ENCODE measurements at regions not wholly inside any gene's neighbourhood (a gene's known extent, or its start where the extent isn't known, plus 50 kb on each side); places are given as distances from the start of the nearest gene placed in this dataset.

DNA sequence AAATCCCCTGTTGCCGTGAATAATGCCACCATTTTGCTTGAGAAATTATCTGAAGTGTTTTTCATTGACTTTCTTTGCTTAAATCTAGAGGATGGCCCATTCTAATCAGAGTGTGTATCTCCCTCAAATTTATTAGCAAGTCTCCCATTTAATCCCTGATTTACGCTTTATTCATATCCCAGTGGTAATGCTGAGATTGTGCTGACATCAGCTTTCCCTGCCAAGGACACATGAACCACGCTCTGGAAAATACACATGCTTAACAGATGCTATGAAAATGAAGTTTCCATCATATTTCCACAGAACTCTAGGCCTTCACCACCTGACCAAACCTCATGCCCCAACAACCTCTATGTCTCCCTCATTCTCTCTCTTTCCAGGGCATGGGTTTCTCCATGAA is 545.4 kb downstream of the TUSC7 start:
- DNase-seq (ENCODE audit: low read depth) = no peak
- TF ChIP-seq, protein P1, sequence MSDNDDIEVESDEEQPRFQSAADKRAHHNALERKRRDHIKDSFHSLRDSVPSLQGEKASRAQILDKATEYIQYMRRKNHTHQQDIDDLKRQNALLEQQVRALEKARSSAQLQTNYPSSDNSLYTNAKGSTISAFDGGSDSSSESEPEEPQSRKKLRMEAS (IDR thresholded peaks at IDR 0.05; ENCODE audit: low read depth, low read length) = no peak
- TF ChIP-seq MYC (IDR thresholded peaks at IDR 0.05; ENCODE audit: low read depth, low read length) = no peak
- TF ChIP-seq, protein P2, sequence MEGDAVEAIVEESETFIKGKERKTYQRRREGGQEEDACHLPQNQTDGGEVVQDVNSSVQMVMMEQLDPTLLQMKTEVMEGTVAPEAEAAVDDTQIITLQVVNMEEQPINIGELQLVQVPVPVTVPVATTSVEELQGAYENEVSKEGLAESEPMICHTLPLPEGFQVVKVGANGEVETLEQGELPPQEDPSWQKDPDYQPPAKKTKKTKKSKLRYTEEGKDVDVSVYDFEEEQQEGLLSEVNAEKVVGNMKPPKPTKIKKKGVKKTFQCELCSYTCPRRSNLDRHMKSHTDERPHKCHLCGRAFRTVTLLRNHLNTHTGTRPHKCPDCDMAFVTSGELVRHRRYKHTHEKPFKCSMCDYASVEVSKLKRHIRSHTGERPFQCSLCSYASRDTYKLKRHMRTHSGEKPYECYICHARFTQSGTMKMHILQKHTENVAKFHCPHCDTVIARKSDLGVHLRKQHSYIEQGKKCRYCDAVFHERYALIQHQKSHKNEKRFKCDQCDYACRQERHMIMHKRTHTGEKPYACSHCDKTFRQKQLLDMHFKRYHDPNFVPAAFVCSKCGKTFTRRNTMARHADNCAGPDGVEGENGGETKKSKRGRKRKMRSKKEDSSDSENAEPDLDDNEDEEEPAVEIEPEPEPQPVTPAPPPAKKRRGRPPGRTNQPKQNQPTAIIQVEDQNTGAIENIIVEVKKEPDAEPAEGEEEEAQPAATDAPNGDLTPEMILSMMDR (IDR thresholded peaks at IDR 0.05; ENCODE audit: low read depth, low read length) = no peak
- TF ChIP-seq POLR2A (IDR thresholded peaks at IDR 0.05; ENCODE audit: extremely low read depth, insufficient read length) = no peak

DNA sequence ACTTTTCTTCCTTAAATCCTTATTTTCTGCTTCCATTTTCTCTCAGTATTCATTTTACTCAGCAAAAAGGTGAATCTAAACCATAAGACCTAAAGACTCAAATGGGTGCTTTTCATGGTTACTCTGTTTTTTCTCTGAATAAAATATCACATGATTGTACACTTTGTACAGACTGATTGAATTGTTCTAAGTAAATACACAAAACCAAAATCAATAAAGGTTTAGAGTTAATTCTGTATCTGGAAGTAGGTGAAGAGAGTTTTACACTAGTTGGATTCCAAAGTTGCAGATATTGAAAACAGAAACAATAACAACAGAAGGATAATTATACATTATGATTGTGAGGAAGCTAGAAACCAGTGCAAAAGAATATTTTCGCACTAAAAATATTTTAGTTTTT is 546.2 kb downstream of the TUSC7 start:
- no peak for DNase-seq (ENCODE audit: low read depth)
- TF ChIP-seq POLR2A (IDR thresholded peaks at IDR 0.05; ENCODE audit: extremely low read depth, insufficient read length) (no peak), MYC (IDR thresholded peaks at IDR 0.05; ENCODE audit: low read depth, low read length) (no peak)
- TF ChIP-seq, protein P2 (IDR thresholded peaks at IDR 0.05; ENCODE audit: low read depth, low read length) = no peak
- TF ChIP-seq, protein P1 (IDR thresholded peaks at IDR 0.05; ENCODE audit: low read depth, low read length) = no peak
- no peak overlapping the region for H3K4me3 ChIP-seq (ENCODE audit: low read depth, low read length)

More for the DNA sequence above, 545.4 kb downstream of the TUSC7 start:
- no peak overlapping the region for H3K4me3 ChIP-seq (ENCODE audit: low read depth, low read length)

DNA sequence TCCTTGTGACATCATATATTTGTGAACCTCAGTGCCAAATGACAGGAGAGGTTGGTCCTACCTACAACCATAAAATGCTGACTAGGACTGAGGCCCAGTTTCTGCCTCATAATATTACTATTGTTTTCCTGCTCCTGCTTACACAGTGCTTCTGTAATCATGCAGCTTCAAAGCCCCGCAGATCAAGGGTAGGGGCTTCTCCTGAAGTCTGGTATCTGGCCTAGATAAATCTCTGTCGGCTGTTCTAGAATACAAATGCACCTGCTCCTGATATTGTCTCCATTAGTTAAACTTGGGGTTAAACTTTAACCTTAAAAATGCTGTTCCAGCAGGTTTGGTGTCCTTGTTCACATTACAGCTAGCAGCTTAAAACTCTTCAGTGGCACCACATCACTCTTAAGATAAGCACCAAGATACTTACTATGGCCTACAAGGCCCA is 552.4 kb downstream of the TUSC7 start:
- DNase-seq (ENCODE audit: low read depth) = no peak
- H3K4me3 ChIP-seq (ENCODE audit: low read depth, low read length) = no peak overlapping the region
- TF ChIP-seq, protein P1 (IDR thresholded peaks at IDR 0.05; ENCODE audit: low read depth, low read length) = no peak
- TF ChIP-seq MYC (IDR thresholded peaks at IDR 0.05; ENCODE audit: low read depth, low read length) (no peak), POLR2A (IDR thresholded peaks at IDR 0.05; ENCODE audit: extremely low read depth, insufficient read length) (no peak)
- TF ChIP-seq, protein P2 (IDR thresholded peaks at IDR 0.05; ENCODE audit: low read depth, low read length) = no peak

DNA sequence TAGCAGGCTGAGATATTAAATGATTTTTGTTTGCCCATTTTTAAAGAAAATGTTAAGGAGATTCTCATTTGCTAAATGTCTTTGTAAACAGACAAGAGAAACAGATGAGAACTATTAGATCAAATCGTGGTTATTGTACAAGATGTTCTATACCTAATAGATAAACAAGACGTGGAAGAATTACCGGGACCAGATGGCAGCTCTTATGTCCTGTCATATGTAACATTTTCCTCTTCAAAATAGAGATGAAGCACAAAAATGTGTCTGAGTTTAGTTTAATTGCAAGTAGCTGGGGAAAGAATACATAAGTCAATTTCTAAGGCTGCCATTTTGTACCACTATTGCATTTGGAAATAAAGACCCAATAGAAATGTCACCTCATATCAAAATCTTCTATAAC is 553.7 kb downstream of the TUSC7 start:
- DNase-seq (ENCODE audit: low read depth) = no peak
- no peak overlapping the region for H3K4me3 ChIP-seq (ENCODE audit: low read depth, low read length)
- TF ChIP-seq, protein P1 (IDR thresholded peaks at IDR 0.05; ENCODE audit: low read depth, low read length) = no peak
- TF ChIP-seq, protein P2 (IDR thresholded peaks at IDR 0.05; ENCODE audit: low read depth, low read length) = no peak

DNA sequence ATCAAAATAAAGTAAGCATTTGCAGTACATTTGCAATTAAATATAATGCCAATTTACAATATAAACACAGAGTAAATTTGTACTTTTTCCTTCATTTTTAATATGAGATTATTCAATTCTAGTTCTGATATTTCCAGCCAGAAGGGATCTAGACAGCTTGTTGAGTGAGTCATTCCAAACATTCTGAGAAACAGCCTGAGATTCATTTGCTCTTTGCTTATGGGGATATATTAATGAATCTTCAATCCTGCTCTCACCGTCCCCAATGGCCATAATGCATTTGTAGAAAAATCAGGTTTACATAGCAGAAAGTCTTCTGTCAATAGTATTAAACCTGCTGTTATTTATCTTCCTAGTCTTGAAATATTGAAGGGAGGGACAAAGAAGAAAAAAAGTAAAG is 554.2 kb downstream of the TUSC7 start:
- no peak for TF ChIP-seq POLR2A (IDR thresholded peaks at IDR 0.05; ENCODE audit: extremely low read depth, insufficient read length)
- TF ChIP-seq, protein P1 (IDR thresholded peaks at IDR 0.05; ENCODE audit: low read depth, low read length) = no peak
- TF ChIP-seq, protein P2 (IDR thresholded peaks at IDR 0.05; ENCODE audit: low read depth, low read length) = no peak
- DNase-seq (ENCODE audit: low read depth) = no peak
- H3K4me3 ChIP-seq (ENCODE audit: low read depth, low read length) = no peak overlapping the region
